Loucy (cell line): ENCODE measurements at regions not wholly inside any gene's neighbourhood (a gene's known extent, or its start where the extent isn't known, plus 50 kb on each side); places are given as distances from the start of the nearest gene placed in this dataset.

Source experiments
- CTCF ChIP-seq: fragments of 200-600 bp; sonication (generic); conservative IDR thresholded peaks from 2 replicates; pipeline ENCODE4 v1.5.1; 2014; ENCODE audit warnings: mild to moderate bottlenecking, antibody characterized with exemption, low read length
- EZH2phosphoT487 ChIP-seq: fragments of 200-600 bp; IDR thresholded peaks from 2 replicates; pipeline ENCODE4 v1.6.1; 2018; ENCODE audit warnings: antibody characterized with exemption, mild to moderate bottlenecking, moderate library complexity, borderline replicate concordance

DNA sequence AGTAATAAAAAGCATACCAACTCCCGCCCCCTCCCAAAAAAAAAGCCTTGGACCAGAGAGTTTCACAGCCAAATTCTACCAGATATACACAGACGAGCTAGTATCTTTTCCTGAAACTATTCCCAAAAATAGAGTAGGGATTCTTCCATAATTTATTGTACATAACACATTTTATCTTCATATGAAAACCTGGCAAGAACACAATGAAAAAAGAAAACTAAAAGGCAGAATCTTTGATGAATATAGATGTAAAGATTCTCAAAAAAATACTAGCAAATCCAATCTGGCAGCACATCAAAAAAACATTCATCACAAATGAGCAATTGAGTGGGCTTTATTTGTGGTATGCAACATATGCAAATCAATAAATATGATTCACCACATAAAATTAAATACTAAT, 798.8 kb downstream of the CDH18 start:
- no peak for TF ChIP-seq CTCF
- no peak for TF ChIP-seq EZH2phosphoT487
